Natural killer cell (primary cell): ENCODE measurements at regions not wholly inside any gene's neighbourhood (a gene's known extent, or its start where the extent isn't known, plus 50 kb on each side); places are given as distances from the start of the nearest gene placed in this dataset.

ENCODE experiments used
- ATAC-seq, 3 donors: fragments of 150-1000 bp in 2 of 3; fragments of 200-7000 bp in 1 of 3; cut with Tn5 transposase; 1 replicate in 1 of 3; 2 replicates in 2 of 3; pipeline ENCODE4 v1.10.0; 2021; ENCODE audit warnings: mild to moderate bottlenecking in 2 of 3, moderate library complexity in 2 of 3
- DNase-seq, 2 donors: peaks; one replicate each; pipeline versions ENCODE4 v3.0.0 to v3.0.0-alpha.2; 2013 to 2021; ENCODE audit warnings: mixed read lengths in 1 of 2
- H3K27ac ChIP-seq: one replicate; pipeline ENCODE4 v1.5.1; 2013; ENCODE audit warnings: mild to moderate bottlenecking, low read length
- H3K27me3 ChIP-seq: one replicate; pipeline ENCODE4 v1.6.1; 2013; ENCODE audit warnings: low read length; ENCODE audit not compliant: control insufficient read depth, insufficient read depth
- H3K36me3 ChIP-seq: one replicate; pipeline ENCODE4 v1.6.1; 2013; ENCODE audit warnings: low read length; ENCODE audit not compliant: control insufficient read depth, insufficient read depth
- H3K4me1 ChIP-seq: one replicate; pipeline ENCODE4 v1.6.1; 2013; ENCODE audit warnings: low read length; ENCODE audit not compliant: control insufficient read depth, insufficient read depth
- H3K4me3 ChIP-seq: one replicate; pipeline ENCODE4 v1.5.1; 2013; ENCODE audit warnings: low read length
- H3K9me3 ChIP-seq: one replicate; pipeline ENCODE4 v1.6.1; 2013; ENCODE audit warnings: low read length; ENCODE audit not compliant: control insufficient read depth, insufficient read depth
- H3K27ac Mint-ChIP-seq, 2 donors: one replicate each; pipeline ENCODE4 v1.8.0; 2022; ENCODE audit warnings: mild to moderate bottlenecking in 2 of 2, mixed read lengths in 2 of 2, moderate library complexity in 1 of 2
- H3K27me3 Mint-ChIP-seq, 2 donors: one replicate each; pipeline ENCODE4 v1.8.0; 2022; ENCODE audit warnings: low read depth in 2 of 2, mixed read lengths in 2 of 2
- H3K36me3 Mint-ChIP-seq: one replicate; pipeline ENCODE4 v1.8.0; 2022; ENCODE audit warnings: mixed read lengths
- H3K4me1 Mint-ChIP-seq, 2 donors: one replicate each; pipeline ENCODE4 v1.8.0; 2022; ENCODE audit warnings: mixed read lengths in 2 of 2
- H3K4me3 Mint-ChIP-seq: one replicate; pipeline ENCODE4 v1.8.0; 2022; ENCODE audit warnings: mild to moderate bottlenecking, moderate library complexity, mixed read lengths
- H3K9me3 Mint-ChIP-seq, 2 donors: one replicate each; pipeline ENCODE4 v1.8.0; 2022; ENCODE audit warnings: mixed read lengths in 2 of 2
- CTCF ChIP-seq: fragments of 200-600 bp; IDR thresholded peaks from one replicate; pipeline ENCODE4 v1.8.0; 2022; ENCODE audit warnings: antibody characterized with exemption
- WGBS: methylation state at CpG from one replicate; pipeline ENCODE4 v1.1.7; 2013; ENCODE audit warnings: missing lambda C conversion rate; ENCODE audit not compliant: insufficient coverage; 5-methylcytosine and 5-hydroxymethylcytosine counted together
- intact Hi-C: fragments of 100-400 bp; cut with micrococcal nuclease; formaldehyde crosslinking; loops from one replicate; pipeline ENCODE4 v1.14.2; 2022

DNA sequence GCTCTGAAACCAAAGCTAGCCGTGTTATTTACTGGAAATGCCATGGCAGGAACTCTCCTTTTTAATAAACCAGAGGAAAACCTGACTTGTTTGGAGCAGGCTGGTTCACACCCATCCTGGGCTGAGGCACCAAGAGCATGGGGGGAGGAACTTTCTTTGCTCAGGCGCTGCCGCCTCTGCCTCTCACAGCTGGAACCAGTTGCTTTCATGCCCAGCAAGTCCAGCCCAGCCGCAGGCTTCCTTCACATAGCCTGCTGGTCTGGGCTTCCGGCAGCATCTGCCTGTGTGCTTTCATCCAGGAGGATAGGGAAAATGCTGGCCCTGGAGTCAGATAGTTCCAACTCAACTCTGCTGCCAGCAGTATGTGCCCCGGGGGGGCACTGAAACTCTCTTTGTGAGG lies 88.1 kb upstream of the ASIC2 start:
- ATAC-seq (no peak), DNase-seq (no peak)
- peaks cover 3 to 7% of the 10 kb centered on the region in 2 donors for H3K27me3 Mint-ChIP-seq
- Histone ChIP-seq H3K4me1 (no peaks in the 10 kb centered on the region), H3K4me3 (no peak overlapping the region), H3K36me3 (no peaks in the 10 kb centered on the region), H3K27ac (no peak overlapping the region), H3K27me3 (no peaks in the 10 kb centered on the region), H3K9me3 (no peaks in the 10 kb centered on the region)
- no peaks in the 10 kb centered on the region for H3K4me1 Mint-ChIP-seq
- no peaks in the 10 kb centered on the region for H3K9me3 Mint-ChIP-seq
- WGBS: 54% methylated on average over 6 of the region's 6 CpGs
- no peaks in the 10 kb centered on the region for H3K36me3 Mint-ChIP-seq
- intact Hi-C loops: no loop called here
- no peak overlapping the region for H3K27ac Mint-ChIP-seq
- TF ChIP-seq CTCF: no peak
- no peak overlapping the region for H3K4me3 Mint-ChIP-seq

DNA sequence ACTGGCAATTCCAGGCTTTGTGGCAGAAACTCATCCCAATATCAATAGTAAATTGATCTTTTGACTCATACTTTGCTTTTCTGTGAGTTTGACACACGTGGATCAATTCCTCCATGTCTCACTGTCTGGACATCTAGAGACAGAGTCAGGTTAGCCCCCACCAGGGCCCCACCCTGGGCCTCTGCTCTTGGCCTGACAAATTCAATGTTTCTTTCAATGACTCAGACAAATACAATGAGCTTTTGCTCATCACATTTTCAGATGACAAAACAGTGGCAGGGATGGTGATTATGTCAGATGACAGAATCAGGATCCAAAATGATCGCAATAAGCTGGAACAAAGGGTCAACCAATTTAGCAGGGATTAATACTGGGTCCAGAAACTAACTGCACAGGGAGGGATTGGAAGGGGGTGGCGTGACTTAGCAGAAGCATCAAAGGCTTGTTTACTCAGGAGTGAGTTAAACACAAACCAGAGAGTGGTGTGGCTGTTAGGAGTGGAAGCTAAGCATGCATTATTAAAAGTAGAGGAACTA lies 90.5 kb upstream of the ASIC2 start:
- Mint-ChIP-seq H3K27me3 (peaks cover 0 to 10% of the 10 kb centered on the region in 2 donors), H3K36me3 (no peaks in the 10 kb centered on the region), H3K4me1 (no peaks in the 10 kb centered on the region), H3K9me3 (no peaks in the 10 kb centered on the region), H3K4me3 (no peak overlapping the region), H3K27ac (no peak overlapping the region)
- ATAC-seq: no peak
- no peak overlapping the region for H3K4me3 ChIP-seq
- H3K36me3 ChIP-seq: no peaks in the 10 kb centered on the region
- H3K4me1 ChIP-seq: no peaks in the 10 kb centered on the region
- TF ChIP-seq CTCF: no peak
- intact Hi-C loops: no loop called here
- H3K27ac ChIP-seq: no peak overlapping the region
- DNase-seq: no peak
- 72% methylated on average over 3 of the region's 3 CpGs for WGBS
- no peaks in the 10 kb centered on the region for H3K27me3 ChIP-seq
- H3K9me3 ChIP-seq: no peaks in the 10 kb centered on the region

- no peaks in the 10 kb centered on the region for H3K4me1 Mint-ChIP-seq
- H3K4me3 ChIP-seq: no peak overlapping the region
- no peaks in the 10 kb centered on the region for H3K4me1 ChIP-seq
- no peak overlapping the region for H3K27ac ChIP-seq
- no peaks in the 10 kb centered on the region for H3K9me3 ChIP-seq
- H3K4me3 Mint-ChIP-seq: no peak overlapping the region
- H3K36me3 Mint-ChIP-seq: no peaks in the 10 kb centered on the region
- no peaks in the 10 kb centered on the region for H3K36me3 ChIP-seq
- DNase-seq (no peak), ATAC-seq (no peak)
- no peak for TF ChIP-seq CTCF
- H3K27me3 ChIP-seq: no peaks in the 10 kb centered on the region
- no peaks in the 10 kb centered on the region for H3K9me3 Mint-ChIP-seq
- no peak overlapping the region for H3K27ac Mint-ChIP-seq
- intact Hi-C loops: no loop called here
- WGBS: 55% methylated on average over 4 of the region's 4 CpGs
- peaks cover 0 to 6% of the 10 kb centered on the region in 2 donors for H3K27me3 Mint-ChIP-seq
Observed at GRCh38 chr17:33385133-33385532, 92.0 kb upstream of the ASIC2 start.

DNA sequence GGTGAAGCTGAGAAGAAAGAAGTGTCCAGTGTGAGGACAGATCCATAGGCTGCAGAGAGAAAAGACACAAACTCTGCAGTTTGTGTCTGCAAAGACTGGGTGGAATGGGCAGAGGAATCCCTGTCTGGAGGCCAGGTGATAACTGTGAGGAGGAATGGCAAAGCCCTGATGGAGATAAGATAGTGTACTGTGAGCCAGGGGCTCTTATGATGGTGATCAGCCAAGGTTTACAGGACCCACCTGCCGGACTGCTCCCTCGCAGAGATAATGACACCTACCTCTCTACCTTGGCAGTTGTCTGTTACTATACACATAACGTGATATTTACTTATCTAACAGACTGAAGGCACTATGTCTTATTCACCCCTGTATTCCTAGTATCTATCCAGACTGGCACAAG lies 92.6 kb upstream of the ASIC2 start:
- Mint-ChIP-seq H3K4me1 (no peaks in the 10 kb centered on the region), H3K27ac (no peak overlapping the region), H3K4me3 (no peak overlapping the region), H3K9me3 (no peaks in the 10 kb centered on the region), H3K36me3 (no peaks in the 10 kb centered on the region), H3K27me3 (peaks cover 0 to 6% of the 10 kb centered on the region in 2 donors)
- intact Hi-C loops: no loop called here
- Histone ChIP-seq H3K36me3 (no peaks in the 10 kb centered on the region), H3K4me3 (no peak overlapping the region), H3K9me3 (no peaks in the 10 kb centered on the region), H3K27ac (no peak overlapping the region), H3K4me1 (no peaks in the 10 kb centered on the region), H3K27me3 (no peaks in the 10 kb centered on the region)
- no peak for ATAC-seq
- no peak for TF ChIP-seq CTCF
- 86% methylated on average over 3 of the region's 3 CpGs for WGBS
- no peak for DNase-seq
